HG02981 (cell line): ENCODE measurements at regions not wholly inside any gene's neighbourhood (a gene's known extent, or its start where the extent isn't known, plus 50 kb on each side); places are given as distances from the start of the nearest gene placed in this dataset.

Experiments
- ATAC-seq: cut with Tn5 transposase; IDR thresholded peaks from one replicate; pipeline ENCODE4 v1.9.1; 2021; ENCODE audit warnings: mild to moderate bottlenecking, moderate library complexity; ENCODE audit not compliant: unreplicated experiment

DNA sequence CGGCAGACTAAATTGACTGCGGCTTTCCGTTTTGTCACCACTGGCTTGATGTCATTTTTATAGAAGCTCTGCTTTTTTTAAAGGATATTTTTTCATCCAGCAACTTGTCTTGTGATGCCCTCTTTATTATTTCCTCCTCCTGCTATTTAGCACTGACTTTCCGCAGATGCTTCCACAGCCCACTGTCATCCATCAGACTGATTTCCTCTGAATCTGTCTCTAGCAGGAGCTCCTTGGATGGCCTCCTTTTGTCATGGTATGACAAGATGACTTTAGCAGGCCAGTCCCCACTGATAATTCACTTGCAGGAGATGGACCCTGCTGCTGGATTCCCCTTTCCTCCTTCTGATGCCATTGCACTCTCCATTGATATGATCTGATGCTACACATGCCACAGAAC lies 454.6 kb downstream of the TSN start:
- ATAC-seq: no peak

DNA sequence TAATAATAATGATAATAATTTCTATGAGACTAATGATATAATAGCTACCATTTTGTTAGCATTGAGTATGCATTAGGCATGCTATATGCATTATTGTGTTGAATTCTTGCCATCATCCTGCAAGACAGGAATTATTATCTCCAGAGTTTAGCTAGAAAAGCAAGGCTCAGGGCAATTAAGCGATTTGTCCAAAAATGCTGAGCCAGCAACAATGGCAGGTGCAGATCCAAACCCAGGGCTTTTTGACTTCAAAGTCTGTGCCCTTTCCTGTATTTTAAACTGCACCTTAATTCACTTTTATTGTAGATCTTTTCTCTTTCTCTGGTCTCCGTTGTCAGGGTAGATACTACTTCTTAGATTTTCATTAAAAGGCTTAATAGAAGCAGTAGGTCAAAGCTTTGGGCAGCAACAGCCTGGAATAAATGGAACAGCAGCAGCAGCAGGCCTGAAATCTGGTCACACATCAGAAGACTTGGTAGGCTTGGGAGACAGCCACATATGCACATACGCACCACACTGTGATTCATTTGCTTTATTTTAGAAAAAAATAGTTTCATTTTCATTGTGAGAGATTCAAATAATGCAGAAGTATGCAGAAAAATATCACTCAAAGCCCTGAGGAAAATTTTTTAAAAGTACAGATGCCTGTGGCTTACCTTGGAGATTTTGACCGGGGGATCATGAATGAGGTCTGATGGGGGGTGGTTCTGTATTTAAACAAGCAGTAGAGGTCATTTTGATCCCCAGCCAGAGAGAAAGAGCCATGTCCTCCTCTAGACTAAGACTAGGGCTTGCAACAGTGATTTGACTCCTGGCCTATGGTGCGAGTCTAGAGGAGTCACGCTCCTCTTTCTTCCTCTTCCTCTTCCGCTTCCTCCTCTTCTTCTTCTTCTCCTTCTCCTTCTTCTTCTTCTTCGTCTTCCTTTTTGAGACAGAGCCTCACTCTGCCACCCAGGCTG lies 455.7 kb downstream of the TSN start:
- no peak for ATAC-seq

DNA sequence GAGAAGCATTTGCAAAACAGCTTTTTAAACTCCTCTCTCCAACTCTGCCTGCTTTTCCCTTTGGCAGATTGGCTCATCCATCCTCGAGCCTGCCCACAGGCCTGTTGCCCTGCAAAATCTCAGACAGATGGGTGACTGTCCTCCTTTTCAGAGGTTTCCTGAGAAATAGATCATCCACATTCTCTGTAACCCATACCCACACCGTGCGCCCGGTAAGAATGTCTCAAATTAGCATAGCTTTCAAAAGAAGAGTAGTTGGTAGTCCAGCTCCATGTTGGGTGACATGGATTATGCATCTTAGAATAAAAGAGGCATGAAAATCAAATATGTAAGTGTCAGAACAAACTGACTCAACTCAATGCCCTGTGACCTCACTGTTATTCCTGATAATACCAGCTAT lies 457.9 kb downstream of the TSN start:
- no peak for ATAC-seq

DNA sequence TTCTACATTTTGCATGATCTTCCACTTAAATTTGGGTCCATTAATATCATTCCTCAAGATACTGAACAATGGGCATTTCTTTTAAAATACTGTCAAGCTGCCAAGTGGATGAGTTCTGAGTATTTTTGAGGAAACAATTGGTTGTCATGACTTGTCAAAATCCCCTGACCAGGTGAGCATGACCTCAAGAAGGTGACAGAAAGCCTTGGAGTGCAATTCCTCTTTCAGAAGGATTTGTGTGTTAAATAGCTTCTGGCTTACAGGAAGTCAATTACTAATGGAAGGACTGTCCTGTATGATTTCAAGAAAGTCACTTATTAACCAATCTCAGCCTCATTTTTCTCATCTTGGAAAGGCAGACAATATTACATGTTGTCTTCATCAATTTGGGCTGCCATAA lies 460.6 kb downstream of the TSN start:
- no peak for ATAC-seq

DNA sequence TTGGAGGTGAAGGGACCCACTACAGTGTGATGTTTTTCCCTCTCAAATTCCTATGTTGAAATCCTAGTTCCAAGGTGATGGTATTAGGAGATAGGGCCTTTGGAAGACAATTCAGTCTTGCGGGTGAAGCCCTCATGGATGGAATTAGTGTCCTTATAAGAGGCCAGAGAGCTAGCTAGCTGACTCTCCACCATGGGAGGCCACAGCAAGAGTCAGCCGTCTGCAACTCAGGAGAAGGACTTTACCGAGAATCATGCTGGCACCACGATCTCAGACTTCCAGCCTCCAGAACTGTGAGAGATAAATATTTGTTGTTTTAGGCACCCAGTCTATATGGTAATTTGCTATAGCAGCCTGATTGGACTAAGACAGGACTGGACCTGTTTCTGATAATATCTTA lies 461.4 kb downstream of the TSN start:
- no peak for ATAC-seq

DNA sequence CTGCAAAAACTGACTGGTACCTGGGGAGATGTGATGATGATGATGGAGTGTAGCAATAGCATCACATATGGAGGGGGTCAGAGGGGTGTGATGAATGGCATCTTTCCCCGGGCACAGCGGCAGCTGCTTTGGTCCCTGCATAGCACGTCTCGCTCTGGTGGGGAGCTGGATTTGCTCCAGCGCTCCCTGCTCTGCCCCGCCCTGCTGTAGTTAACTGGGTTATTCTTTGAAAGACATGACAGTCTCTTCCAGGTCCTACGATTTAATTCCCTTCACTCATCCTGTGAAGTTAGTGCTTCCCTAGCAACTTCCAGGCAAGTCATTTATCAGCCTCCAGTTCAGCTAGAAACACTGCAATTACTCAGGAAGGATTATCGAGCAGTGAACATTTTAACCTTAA lies 463.1 kb downstream of the TSN start:
- ATAC-seq: no peak

DNA sequence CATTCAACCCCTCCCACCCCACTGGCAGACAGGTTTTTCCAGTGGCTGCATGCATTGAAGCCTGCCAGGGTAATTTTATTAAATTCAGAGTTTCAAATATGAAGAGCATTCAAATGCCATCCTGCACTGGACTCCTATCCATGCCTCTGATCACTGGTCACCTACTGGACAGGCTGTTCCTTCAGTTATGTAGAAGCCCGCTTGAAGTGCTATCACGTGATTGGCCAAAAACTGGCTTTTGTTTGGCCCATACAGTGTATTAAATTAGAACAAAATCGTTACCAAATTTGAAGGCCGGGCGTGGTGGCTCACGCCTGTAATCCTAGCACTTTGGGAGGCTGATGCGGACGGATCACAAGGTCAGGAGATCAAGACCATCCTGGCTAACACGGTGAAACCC lies 464.1 kb downstream of the TSN start:
- ATAC-seq: no peak

DNA sequence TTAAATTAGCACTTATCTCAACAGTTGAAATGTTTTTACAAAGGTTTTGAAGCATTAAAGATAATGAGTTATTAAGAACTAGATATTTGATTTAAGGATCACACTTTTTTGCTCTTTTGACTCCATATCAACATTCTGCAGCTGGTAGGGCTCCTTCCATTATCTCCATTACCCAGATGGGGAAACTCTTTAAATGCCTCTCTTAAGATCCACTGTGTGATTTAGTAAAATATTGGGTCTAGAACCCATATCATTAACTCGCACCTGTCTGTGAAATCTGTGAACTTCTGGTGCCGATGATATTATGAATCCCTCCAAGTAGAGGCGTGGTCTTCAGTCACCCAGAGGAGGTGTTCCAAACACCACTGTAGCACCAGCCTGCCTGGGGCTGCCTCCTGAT lies 466.2 kb downstream of the TSN start:
- no peak for ATAC-seq

DNA sequence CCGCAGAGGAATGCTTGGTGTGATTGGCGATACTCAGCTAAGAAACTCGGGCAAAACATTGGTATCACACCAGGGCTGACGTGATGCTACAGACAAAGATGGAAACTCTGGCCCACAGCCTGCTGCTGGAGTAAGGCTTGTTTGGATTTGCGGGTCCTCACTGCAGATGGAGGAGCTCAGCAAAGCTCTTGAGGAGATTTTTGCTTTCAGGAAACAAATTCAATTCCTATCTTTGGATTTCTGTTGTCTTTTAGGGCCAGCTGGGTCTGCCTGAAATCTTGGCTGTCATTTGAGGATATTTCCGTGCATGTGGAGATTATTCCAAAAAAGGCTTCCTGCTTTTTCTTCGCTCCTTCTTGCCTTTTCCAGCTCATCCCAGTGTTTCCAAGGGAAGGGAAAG lies 475.8 kb downstream of the TSN start:
- ATAC-seq: no peak

DNA sequence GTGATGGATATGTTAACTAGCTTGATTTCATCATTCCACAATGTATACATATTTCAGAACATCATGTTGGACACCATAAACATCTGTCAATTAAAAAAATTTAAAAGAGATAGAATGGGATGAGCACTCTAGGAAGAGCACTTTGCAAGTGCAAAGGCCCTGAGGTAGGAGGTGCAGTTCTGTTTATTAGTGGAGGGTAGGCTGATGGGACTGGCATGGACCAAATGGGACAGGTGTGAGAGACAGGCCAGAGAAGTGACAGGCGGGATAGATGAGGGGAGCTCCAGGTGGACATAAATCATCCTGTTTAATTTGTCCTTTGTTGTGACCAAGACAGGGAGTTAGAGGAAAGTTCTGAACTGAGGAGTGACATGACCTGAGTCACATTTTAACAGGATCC lies 477.9 kb downstream of the TSN start:
- ATAC-seq: no peak

DNA sequence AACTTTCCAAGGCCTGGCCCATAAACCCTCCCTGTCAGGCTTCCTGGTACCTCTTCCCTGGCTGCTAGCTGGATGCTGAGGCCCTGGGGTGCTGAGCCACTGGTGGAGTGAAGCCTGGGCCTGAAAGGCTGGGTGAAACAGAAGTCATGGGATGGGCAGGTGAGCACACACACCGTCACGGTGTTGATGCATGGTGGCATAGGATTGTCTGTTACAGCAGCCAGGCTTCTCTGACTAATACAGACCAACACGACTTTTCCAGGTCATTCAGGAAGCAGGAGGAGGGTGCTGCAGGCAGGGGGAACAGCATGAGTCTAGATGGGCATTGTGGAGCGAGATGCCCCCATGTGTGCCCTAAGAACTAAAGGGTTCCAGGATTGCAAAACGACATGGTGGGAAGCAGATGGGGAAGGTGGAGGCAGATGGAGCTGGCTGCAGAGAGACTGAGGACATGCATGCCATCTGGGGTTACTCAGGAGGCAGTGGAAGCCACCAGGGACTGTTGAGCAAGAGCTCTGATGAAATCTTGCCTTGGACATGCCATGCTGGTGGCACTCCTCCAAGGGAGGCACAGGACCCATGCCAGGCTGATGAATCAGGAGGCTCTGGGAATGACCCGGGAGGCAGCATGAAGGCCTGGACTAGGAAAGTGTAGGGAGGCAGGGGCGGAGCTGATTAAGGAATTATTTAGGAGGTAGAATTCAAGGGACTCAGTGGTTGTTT lies 480.9 kb downstream of the TSN start:
- ATAC-seq: no peak

DNA sequence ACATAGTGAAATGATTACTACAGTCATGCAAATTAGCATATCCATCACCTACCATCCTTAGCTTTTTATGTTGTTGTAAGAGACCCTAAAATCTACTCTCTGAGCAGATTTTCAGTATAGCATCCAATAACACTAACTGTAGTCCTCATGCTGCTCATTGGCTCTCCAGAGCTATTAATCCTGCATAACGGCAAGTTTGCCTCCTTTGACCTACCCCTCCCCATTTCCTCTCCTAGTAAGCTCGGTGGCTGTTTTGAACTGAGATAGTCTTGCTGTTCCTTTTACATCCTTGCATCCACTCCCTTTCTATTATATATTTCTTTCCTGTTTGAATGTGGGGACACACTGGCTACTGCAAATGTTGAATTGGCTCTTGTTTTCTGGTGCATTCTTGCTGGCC lies 481.5 kb downstream of the TSN start:
- no peak for ATAC-seq

DNA sequence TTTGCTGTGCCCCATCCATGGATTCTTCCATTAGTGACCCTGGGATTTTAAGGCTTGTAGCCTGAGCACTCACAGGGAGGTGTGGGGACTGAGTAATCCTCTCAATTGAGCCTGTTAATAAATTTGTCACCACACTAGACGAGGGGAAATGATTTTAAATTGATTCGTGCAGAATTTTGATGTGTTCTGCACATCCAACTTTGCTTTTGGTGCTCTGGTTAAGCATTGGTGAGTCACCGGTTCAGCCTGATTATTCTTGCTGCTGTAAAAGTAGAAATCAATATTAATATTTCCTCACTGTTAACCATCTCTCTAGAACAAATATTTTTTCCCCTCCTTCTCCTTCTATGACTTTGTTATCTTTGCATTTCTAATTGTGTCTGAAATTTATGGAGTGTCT lies 482.0 kb downstream of the TSN start:
- no peak for ATAC-seq

DNA sequence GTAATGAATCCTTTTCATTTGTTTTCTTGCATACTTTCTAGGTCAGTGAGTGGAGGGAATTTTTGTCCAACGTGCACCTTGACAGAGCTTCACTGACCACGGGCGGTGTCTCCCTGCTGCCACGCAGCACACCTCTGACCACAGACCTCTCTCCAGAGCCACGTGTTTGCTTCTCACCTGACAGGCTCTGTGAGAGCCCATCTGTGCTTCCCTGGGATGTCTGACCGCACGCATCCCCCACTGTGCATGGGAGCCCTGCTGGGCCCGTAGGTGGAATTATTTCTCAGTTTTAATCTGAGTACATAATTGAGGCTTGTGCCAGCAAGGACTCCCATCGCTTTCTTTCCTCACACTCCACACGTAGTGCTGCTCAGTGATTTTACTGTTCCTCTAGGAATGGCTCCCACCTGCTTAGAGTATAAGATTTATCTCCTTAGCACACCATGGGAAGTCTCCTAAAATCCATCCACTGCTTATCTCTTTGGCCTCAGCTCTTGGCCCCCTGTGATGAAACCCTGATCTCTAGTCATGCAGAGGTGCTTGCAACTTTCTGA lies 482.6 kb downstream of the TSN start:
- ATAC-seq: no peak

DNA sequence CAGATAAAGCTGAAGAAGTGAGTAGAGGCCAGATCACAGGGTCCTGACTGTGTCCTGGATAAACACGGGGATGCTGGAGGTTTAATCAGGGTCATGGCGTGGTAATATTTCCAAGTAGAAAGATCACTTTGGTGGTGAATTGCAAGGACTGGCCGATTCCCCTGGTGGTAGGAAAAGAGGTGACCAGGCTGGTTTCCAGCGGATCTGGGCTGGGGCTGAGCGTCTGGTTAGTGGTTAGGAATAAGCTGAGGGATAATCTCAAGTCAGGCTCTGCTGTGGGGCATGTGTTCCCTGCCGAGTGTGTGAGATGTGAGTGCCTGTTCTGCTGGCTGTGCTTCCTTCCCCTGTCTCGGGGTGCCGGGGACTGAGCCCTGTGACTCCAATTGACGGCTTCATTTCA lies 484.0 kb downstream of the TSN start:
- ATAC-seq: no peak

DNA sequence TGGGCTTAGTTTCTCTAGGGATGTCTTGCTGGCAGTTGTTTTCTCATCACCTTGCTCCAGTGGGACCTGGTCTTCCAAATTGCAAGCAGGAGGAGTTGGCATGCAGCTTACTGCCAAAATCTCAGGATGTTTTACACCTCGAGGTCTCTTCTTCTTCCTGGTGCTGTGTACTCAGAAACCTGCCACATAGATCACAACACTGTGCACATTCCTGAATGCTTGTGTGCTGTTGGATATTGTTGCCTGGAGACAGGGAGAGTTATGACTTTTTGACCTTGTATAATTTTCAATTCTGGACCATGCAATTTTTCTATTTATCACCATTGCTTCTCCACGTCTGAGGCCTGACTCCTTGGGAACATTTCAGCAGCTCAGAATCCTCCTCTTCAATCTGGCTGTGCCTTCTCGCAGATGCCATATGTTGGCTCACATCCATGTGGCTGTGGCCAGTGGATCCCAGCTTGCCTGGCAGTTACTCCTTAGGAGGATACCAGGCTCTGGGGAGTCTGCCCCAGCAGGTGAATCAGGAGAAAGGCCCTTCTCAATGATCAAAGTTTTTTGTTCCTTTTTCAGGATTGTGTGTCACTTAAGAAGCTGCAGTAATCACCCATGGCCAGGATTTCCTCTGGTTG lies 489.3 kb downstream of the TSN start:
- ATAC-seq: no peak

DNA sequence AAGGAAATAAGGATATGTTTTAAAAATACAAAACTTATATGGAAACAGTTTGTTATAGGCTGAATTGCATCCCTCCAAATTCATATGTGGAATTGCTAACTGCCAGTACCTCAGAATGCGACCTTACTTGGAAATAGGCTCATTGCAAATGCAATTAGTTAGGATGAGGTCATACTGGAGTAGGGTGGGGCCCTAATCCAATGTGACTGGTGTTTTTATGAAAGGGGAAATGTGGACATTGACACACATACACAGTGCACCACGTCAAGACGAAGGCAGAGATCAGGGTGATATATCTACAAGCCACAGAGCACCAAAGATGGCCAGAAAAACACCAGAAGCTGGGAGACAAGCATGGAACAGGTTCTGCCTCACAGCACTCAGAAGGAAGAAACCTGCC lies 494.2 kb downstream of the TSN start:
- ATAC-seq: no peak

DNA sequence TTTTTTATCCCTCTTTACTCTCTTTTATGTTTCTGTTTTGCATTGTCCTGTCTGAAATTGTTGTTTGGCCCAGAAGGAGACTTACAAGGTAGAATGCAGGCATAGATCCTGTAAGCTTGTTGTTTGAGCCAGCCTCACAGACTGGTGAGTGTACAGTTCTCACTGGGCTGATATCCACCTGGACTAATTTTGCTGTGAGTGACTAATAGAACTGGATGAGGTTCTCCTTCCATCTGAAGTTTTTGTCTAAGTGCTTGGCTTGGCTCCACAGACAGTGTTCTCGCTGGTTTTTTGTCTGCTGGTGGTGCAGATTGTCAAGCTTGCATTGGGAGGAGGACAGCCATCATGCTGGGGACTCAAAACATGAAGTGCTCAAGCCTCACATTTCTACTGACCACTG lies 495.7 kb downstream of the TSN start:
- no peak for ATAC-seq

DNA sequence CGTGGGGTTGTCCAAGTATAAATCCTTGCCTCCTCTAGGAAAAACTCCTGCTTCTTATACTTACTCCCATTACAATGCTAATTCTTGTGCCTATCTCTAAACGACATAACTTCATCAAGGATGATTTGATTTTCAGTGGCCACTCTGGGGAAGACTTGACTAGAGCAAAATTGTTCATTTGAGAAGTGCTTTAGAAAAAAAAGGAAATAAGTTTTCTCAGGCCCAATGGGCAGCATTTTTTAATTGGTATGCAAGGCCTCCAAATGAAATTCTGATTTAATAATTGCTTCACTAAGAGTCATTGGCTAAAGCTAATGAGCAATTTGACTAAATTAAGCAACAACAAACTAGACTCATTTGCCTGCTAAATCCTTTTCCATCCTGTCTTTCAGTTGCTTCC lies 496.1 kb downstream of the TSN start:
- ATAC-seq: no peak

DNA sequence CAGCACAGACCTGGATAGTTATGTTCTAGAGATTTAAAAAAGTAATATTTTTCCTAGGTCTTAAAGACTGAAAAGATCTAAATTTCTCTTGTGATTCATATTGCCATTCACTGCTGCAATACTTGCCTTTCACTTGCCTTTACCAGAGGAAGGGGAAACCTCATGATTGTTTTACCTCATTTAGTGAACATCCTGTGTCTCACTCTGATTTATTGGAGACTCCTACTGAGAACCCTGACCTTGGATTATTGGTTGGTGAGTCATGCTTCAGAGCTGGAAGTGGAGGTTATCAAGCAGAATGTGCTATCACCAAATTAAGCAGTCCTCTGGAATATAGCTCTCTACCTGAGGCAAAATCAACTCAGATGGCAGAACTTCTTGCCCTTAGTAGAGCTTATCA lies 500.5 kb downstream of the TSN start:
- ATAC-seq: no peak

DNA sequence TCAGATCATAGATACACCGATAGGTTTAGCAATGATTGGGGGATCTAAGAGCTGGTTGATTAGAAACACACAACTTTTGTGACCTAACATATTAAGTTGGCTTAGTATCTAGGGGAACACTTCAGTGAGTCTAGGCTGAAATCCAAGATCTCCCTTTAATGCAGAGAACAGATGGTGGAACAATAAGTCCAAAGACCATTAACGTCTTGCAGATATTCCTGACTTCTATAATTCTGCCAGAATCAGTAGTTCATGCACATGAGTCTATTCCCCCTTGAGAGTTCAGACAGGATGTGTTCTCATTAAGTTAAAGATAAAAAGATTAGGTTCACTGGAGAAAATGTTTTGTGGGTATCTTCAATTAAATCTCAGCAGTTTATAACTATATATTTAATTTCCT lies 506.5 kb downstream of the TSN start:
- no peak for ATAC-seq

DNA sequence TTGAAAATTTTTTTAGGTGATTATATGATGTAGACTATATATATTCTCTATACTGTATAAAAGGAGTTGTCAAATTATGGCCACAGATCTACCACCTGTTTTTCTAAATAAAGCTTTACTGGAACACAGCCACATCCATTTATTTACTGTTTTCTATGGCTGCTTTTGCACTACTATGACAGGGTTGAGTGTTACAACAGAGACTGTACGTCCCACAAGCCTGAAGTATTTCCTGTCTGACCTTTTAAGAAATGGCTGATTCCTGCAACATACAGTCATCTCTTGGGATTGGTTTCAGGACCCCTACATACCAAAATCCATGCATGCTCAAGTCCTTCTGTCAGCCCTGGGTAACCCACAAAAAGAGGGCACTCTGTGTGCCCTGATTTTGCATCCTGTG lies 508.3 kb downstream of the TSN start:
- no peak for ATAC-seq
